GM18907 (cell line): ENCODE measurements at regions not wholly inside any gene's neighbourhood (a gene's known extent, or its start where the extent isn't known, plus 50 kb on each side); places are given as distances from the start of the nearest gene placed in this dataset.
"Not testable (repeated sequence)": the region's sequence is repeated elsewhere in the genome, so short reads cannot be mapped to it uniquely, and the experiment has no call there.

ENCODE experiments used
- ATAC-seq: cut with Tn5 transposase; IDR thresholded peaks from one replicate; pipeline ENCODE4 v1.9.1; 2021; ENCODE audit warnings: mild to moderate bottlenecking, moderate library complexity; ENCODE audit not compliant: unreplicated experiment

DNA sequence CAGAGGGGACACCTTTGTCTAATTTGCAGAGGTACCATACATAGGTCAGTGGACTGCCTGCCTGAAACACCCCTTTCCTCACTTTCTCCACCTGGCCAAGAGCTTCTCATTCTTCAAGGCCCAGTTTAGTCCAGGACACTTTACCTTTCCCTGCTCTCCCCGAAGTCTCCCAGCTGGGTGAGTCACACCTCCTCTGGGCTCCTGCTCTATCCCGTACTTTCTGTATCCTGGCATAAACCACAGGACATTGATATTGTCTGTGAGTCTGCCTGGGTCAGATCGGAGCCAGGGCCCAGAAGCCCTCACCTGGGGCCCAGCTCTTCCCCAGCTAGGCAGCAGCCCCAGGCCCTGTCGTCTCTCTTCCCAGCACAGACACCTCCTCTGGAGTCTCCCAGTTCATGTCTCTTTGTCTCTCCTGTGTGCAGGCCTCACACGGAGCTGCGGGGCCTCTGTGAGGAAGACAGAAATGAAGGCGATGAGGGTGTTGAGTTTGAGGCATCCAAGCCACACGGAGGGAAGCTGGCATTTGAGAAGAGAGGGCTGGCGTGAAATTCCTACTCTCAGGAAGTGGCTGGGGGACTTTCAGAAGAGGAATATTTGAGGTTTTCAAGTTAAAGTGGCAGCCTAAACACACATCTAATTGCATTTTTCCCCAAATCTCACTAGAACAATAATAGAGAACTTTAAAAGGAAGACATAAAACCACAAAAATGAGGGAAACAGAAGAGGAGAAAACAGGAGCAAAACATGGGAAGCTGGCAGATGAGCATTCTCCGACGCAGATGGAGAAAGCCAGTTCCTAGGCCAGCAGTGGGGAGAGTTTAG lies 79.6 kb upstream of the LAPTM4A start:
- ATAC-seq = no peak

GRCh38 chr2:20130160-20130560 lies 78.7 kb upstream of the LAPTM4A start:
- ATAC-seq = no peak

DNA sequence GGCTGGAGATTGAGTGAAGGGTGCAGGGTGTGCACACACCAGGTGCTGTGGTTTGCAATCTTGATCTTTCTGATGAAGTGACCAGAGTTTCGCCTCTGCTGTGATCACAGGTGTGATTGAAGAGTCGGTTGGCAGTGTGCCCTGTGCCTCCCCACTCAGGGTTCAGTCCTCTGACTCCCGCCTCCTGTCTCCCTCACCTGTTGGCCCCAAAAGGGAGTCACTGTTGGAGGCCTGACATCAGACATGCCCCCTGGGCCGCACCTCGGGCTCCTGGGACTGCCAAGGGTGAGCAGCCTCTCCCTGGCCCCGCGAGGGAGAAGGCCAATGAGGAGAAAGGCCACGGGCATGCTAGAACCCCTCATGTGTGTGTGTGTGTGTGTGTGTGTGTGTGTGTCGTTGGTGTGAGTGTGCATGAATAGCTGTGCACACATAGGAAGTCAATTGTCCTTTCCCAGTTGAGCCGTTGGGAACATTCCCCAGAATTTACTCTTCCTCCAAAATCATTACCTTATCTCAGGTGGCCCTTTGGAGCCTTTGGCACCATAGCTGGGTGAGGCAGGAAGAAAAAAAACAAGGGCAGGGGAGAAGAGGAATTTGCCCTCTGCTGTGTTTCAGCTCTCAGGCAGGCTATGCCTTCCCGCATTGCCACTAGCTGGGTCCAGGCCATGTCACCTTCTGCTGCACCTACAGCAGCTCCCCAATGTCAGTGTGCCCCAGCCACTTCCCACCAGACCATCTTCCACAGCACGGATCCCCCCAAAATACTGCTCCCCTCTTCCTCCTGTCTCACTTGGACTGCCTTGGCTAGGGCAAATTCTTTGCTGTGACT lies 78.1 kb upstream of the LAPTM4A start:
- ATAC-seq = no peak

DNA sequence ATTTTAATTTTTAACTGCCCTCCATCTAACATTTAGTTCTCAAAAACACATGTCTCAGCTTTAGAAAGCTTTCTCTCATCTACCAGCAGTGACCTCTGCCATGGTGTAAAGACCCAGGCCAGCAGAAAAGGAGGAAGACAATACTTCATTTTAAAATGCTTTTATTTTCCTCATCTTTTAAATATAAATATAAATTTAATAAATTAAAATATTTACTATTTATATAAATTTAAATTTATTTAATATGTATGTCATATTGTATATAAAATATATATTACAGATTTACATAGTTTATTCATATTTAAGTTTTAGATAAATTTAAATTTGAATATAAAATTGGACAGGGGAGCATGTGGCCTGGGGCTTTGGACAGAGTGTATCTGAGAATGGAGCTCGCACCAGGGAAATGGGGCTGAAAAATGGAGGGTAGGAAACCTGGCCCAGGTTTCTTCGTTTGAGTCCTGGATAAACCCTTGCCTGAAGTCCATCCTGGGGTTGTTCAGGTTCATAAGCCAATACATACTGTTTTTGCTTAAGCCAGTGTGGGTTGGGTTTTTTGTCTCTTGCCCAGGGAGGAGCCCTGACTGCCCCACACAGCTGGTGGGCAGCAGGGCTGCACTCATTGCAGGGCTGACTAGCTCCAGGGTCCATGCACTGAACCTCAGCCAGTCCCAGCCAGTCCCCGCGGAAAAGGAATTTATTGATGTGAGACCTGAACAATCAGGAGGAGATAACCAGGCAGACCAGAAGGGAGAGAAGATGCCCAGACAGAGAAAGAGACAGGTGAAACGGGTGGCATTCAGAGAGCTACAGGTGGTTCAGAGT lies 77.3 kb upstream of the LAPTM4A start:
- no peak for ATAC-seq

GRCh38 chr2:20126469-20126868 lies 75.0 kb upstream of the LAPTM4A start:
- ATAC-seq = no peak

DNA sequence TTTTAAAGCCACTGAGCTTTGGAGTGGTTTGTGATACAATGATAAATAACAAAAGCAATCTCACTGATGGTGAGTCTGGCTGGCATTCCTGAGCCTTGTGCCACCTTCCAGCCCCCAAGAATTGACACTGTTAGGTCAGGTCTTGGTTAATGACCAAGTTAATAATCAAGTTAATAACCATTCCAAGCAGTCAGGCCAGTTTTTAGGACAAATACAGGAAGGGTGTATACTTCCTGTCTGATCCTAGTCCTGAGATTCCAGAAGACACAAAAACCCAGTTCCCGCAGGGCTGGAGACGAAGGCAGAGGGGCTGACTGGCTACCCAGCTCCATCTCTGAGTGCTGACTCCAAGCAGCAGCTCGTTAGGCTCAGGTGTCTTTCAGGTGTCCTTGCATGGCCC lies 74.6 kb upstream of the LAPTM4A start:
- no peak for ATAC-seq

- ATAC-seq = no peak
These were observed 74.2 kb upstream of the LAPTM4A start for GRCh38 chr2:20125616-20126015.

DNA sequence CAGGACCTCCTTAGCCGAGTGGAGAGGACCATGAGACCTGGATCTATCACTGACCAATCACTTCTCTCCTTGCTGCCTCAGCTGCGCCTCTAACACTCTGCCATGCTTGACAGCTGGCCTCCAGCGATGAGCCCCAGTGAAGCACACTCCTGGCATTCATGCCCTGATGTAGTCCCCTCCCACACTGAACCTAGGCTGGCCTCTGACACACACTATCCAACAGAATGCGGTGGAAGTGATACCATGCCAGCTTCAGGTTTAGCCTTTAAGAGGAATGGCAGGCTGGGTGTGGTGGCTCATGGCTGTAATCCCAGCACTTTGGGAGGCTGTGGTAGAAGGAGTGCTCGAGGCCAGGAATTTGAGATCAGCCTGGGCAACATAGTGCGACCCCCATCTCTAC lies 73.7 kb upstream of the LAPTM4A start:
- no peak for ATAC-seq

- no peak for ATAC-seq
These were observed 72.6 kb upstream of the LAPTM4A start for GRCh38 chr2:20123871-20124594.

DNA sequence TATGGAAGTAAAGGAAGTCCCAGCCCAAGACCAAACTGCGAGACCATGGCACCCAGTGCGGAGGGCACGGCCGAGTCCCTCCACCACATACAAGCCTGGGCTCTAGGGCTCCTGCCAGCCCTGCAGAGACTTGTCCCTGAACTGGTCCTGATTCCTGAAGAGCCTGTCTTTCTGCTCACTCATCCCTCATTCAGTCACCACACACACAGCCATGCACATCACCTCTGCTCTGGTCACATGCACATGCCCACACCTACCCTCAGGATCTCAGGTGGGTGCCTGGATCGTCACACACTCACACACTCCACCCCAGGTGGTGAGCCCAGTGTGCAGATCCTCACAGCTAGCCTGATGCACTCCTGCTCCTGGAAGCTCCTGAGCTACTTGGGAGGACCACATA lies 71.4 kb upstream of the LAPTM4A start:
- ATAC-seq = no peak

DNA sequence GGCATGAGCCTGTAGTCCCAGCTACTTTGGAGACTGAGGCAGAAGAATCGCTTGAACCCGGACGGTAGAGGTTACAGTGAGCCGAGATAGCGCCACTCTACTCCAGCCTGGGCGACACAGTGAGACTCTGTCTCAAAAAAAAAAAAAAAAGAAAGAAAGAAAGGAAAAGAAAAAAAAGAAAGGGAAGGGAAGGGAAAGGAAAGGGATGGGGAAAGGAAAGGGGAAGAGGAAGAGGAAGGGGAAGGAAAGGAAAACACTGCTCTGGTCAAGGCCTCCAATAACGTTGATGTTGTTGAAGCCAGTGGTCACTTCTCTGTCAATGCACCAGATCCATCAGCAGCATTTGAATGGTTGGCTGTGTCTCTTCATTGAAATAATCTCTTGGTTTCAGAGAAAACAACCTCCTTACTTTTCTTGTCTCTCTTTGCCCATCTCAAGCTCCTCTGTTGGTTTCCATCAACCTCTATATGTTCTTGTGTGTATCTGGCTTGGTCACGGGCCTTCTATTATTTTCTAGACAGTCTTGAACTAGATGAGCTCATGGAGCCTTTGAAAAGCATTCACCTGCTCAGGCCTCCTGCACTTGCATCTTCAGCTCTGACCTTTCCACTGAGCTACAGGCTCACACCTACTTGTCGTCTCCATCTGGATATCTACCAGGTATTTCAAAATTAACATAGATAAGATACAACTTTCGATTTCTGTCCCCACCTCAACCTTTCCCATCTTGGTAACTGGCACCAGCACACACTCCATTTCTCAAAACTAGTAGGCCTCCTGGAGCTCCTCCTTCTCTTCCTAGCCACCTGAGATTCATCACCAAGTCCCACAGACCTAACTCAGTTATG lies 69.4 kb upstream of the LAPTM4A start:
- ATAC-seq = no peak

DNA sequence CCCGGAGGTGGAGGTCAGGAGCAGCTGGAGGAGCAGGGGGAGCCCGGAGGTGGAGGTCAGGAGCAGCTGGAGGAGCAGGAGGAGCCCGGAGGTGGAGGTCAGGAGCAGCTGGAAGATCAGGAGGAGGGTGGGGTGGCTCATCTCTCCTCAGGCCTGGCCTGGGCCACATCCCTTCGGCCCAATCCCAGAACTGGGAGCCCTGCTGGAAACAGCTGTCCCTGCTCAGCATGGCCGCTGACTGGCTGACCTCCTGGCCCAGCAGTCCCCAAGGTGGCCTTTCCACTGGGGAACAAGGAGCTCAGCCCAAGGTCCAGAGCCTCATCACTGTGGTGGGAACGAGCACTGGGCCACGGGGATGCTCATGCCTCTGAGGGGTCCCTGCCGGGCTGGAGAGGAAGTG lies 66.6 kb upstream of the LAPTM4A start:
- no peak for ATAC-seq

DNA sequence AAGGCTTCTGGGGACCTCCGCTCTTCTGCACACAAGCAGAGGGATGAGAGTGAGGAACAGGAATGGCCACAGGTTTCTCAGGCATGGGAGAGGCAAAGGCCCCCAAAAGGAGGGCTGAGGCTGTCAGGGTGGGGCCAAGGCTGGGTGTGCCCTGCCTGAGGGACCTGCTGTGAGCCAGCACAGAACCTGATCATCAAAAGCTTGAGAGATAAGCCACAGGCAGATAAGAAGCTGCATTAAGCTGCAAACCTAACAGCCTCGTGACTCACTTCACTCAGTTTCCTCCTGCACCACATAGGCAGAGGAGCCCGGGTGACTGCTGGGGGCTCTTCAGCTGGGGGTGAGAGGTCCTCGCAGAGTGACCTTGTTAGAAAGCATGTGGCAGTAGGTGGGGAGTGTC lies 64.5 kb upstream of the LAPTM4A start:
- no peak for ATAC-seq

DNA sequence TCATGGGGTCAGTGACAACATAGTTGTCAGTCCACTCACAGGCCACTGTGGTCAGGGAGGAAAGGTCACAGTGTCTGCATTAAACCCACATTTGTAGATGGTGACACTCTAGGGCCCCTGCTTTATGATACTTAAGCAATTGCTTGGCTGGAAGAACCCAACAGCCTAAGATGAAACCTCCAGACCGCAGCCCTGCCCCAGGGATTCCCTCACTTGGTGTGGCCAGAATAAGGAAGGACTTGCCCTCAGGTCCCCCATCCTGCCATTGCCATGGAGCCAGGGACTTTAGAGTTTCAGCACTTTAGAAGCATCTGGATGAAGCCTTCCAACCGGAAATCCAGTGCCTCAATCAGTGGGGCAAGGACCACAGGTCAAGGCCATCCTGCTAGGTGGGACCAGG lies 63.9 kb upstream of the LAPTM4A start:
- ATAC-seq = no peak

DNA sequence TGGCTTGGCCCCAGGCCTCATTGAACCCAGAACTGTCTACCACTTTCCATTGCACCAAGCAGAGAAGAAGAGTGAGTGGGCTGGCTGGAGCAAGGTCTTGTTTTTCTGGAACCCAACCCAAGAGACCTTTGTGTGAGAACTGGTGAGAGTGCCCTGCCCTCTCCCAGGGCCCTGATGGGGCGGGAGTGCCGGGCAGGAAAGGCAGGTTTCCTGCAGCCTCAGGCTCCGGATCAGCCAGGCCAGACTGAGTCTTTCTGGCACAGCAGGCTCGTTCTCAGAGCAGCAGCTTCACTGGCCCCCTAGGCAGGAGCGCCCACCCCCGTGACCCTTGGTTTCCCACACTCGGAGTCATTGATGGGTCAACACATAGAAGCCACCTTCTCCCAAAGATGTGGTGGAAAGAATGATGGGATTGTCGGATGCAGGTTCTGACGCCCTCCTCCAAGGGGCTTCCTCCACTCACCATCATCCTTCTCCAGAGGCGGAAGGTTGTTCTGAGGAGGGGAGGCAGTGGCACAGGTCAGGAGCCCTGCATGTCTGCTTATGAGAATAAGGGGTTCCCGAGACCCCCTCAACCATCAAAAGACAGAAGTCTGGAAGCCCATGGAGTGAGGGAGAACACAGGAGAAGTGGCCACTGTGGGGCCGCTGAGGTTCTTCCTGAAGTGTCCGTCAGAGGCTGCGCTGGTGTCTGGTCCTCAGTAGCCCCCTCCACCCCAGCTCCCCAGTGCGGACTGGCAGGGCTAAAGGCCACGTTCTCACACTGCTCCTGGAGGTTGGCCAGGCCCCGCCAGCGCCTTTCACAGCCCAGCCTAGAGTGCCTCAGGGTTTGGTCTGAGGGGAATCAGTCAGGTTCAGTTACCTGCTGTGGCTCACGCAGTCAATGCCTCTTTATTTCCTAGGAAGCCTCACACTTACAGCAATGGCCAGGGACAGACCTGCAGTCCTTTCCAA lies 62.8 kb upstream of the LAPTM4A start:
- no peak for ATAC-seq

GRCh38 chr2:20113004-20113796 lies 61.8 kb upstream of the LAPTM4A start:
- ATAC-seq = no peak

DNA sequence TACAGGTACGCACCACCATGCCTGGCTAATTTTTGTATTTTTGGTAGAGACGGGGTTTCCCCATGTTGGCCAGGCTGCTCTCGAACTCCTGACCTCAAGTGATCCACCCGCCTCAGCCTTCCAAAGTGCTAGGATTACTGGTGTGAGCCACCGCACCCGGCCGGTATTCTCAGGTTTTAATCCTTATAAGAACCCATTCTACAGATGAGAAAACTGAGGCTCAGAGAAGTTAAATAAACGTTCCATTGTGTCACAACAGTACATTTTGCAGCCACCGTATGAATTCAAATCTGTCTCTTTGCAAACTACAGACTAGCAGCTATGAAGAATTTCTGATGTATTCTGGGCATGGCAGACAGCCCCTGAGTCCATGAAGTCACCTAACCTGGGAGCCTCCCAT lies 60.9 kb upstream of the LAPTM4A start:
- not testable (repeated sequence) for ATAC-seq
